ENCODE measurements at regions not wholly inside any gene's neighbourhood (a gene's known extent, or its start where the extent isn't known, plus 50 kb on each side); places are given as distances from the start of the nearest gene placed in this dataset.
"Not testable (repeated sequence)": the region's sequence is repeated elsewhere in the genome, so short reads cannot be mapped to it uniquely, and the experiment has no call there.

DNA sequence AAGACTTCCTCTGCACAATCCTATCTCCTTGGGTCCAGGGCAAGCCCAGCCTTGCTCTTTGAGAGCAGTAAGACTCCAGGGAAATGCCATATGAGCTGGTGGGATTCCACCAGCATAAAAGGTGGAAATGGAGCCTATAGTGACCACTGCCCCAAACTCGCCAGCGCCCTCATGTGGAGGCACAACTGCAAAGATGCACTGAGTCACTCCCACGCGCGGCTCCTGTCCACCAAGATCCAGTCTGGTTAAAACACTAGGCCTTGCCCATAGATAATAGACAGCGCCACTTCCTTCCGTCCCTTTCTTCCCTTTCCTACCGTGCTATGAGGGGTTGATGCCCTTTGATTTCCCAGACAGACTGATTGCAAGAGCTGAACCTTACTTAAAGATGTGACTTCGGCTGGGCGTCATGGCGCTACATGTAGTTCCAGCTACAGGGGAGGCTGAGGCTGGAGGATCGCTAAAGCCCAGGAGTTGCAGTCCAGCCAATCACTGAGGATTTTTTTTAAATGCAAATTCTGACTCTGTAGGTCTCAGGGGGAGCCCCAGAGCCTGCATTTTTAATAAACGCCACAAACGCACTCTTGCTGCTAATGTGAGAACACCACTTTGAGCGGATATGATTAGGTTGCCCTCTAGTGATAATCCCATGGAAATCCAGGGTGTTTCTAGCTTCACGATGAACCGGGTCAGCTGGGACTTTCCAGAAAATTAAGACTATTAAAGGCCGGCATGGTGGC, 136.5 kb downstream of the EPC1 start:
- no peaks in the 10 kb centered on the region for H3K4me1 ChIP-seq (ENCODE audit: control insufficient read depth, extremely low read depth, insufficient read depth, low read length)
- no peaks in the 10 kb centered on the region for H4K20me1 ChIP-seq (ENCODE audit: control insufficient read depth, extremely low read depth, insufficient read depth, low read length)
- no peak overlapping the region for H3K27ac ChIP-seq (ENCODE audit: control insufficient read depth, insufficient read depth, low read length)
- no peak for FAIRE-seq
- H3K9me1 ChIP-seq (ENCODE audit: control insufficient read depth, extremely low read depth, insufficient read depth, low read length): no peaks in the 10 kb centered on the region
- no peak overlapping the region for H3K4me3 ChIP-seq (ENCODE audit: control insufficient read depth in 2 of 3, extremely low read depth in 1 of 3, insufficient read depth in 2 of 3, low read depth in 1 of 3, low read length in 3 of 3)
- H3K4me2 ChIP-seq (ENCODE audit: control insufficient read depth, extremely low read depth, insufficient read depth, low read depth, low read length): no peak overlapping the region
- H3K9ac ChIP-seq (ENCODE audit: control insufficient read depth, extremely low read depth, insufficient read depth, low read length): no peak overlapping the region
- H3K36me3 ChIP-seq (ENCODE audit: control insufficient read depth in 2 of 2, extremely low read depth in 1 of 2, insufficient read depth in 2 of 2, low read length in 2 of 2): no peaks in the 10 kb centered on the region
- no peaks in the 10 kb centered on the region for H3K9me3 ChIP-seq (ENCODE audit: control insufficient read depth, low read depth, low read length)
- dilution Hi-C loops (cut with MboI; ENCODE audit: extremely low pct_ligation_motif_present, low sequenced_read_pairs): no loop called here
- TF ChIP-seq CTCF (optimal IDR thresholded peaks at IDR 0.05 in 1 of 3, IDR thresholded peaks at IDR 0.05 in 1 of 3, conservative IDR thresholded peaks at IDR 0.05 in 1 of 3; ENCODE audit: extremely low read depth in 1 of 3, insufficient read depth in 2 of 3, low read length in 3 of 3) (peak; percentile 32 to 51 (median 46)), EZH2 (IDR thresholded peaks at IDR 0.05; ENCODE audit: low read length) (no peak)
- H3K27me3 ChIP-seq (ENCODE audit: control insufficient read depth, extremely low read depth, insufficient read depth, low read length): no peaks in the 10 kb centered on the region
- no peak overlapping the region for H2AFZ ChIP-seq (ENCODE audit: control insufficient read depth, low read length)
- H3K79me2 ChIP-seq (ENCODE audit: control insufficient read depth, insufficient read depth, low read length): no peaks in the 10 kb centered on the region
- DNase-seq (ENCODE audit: low read depth, low spot score): no peak

DNA sequence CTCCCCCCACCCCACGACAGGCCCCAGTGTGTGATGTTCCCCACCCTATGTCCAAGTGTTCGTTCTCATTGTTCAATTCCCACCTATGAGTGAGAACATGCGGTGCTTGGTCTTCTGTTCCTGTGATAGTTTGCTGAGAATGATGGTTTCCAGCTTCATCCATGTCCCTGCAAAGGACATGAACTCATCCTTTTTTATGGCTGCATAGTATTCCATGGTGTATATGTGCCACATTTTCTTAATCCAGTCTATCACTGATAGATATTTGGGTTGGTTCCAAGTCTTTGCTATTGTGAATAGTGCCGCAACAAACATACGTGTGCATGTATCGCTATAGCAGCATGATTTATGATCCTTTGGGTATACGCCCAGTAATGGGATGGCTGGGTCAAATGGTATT, 139.0 kb downstream of the EPC1 start:
- H3K4me1 ChIP-seq (ENCODE audit: control insufficient read depth, extremely low read depth, insufficient read depth, low read length); DNase-seq (ENCODE audit: low read depth, low spot score); H3K27ac ChIP-seq (ENCODE audit: control insufficient read depth, insufficient read depth, low read length); H3K36me3 ChIP-seq (ENCODE audit: control insufficient read depth in 2 of 2, extremely low read depth in 1 of 2, insufficient read depth in 2 of 2, low read length in 2 of 2); H3K9me3 ChIP-seq (ENCODE audit: control insufficient read depth, low read depth, low read length); H4K20me1 ChIP-seq (ENCODE audit: control insufficient read depth, extremely low read depth, insufficient read depth, low read length); H2AFZ ChIP-seq (ENCODE audit: control insufficient read depth, low read length); H3K4me3 ChIP-seq (ENCODE audit: control insufficient read depth in 2 of 3, extremely low read depth in 1 of 3, insufficient read depth in 2 of 3, low read depth in 1 of 3, low read length in 3 of 3); H3K79me2 ChIP-seq (ENCODE audit: control insufficient read depth, insufficient read depth, low read length); FAIRE-seq; H3K27me3 ChIP-seq (ENCODE audit: control insufficient read depth, extremely low read depth, insufficient read depth, low read length); H3K4me2 ChIP-seq (ENCODE audit: control insufficient read depth, extremely low read depth, insufficient read depth, low read depth, low read length); H3K9me1 ChIP-seq (ENCODE audit: control insufficient read depth, extremely low read depth, insufficient read depth, low read length); dilution Hi-C loops (cut with MboI; ENCODE audit: extremely low pct_ligation_motif_present, low sequenced_read_pairs); H3K9ac ChIP-seq (ENCODE audit: control insufficient read depth, extremely low read depth, insufficient read depth, low read length): not testable (repeated sequence)

GRCh38 chr10:32207544-32207943, 139.4 kb downstream of the EPC1 start:
- Histone ChIP-seq H3K79me2 (ENCODE audit: control insufficient read depth, insufficient read depth, low read length) (no peaks in the 10 kb centered on the region), H3K27me3 (ENCODE audit: control insufficient read depth, extremely low read depth, insufficient read depth, low read length) (no peaks in the 10 kb centered on the region), H3K9me1 (ENCODE audit: control insufficient read depth, extremely low read depth, insufficient read depth, low read length) (no peaks in the 10 kb centered on the region), H2AFZ (ENCODE audit: control insufficient read depth, low read length) (no peak overlapping the region), H3K4me2 (ENCODE audit: control insufficient read depth, extremely low read depth, insufficient read depth, low read depth, low read length) (no peak overlapping the region), H3K9me3 (ENCODE audit: control insufficient read depth, low read depth, low read length) (no peaks in the 10 kb centered on the region), H3K9ac (ENCODE audit: control insufficient read depth, extremely low read depth, insufficient read depth, low read length) (no peak overlapping the region), H4K20me1 (ENCODE audit: control insufficient read depth, extremely low read depth, insufficient read depth, low read length) (no peaks in the 10 kb centered on the region), H3K36me3 (ENCODE audit: control insufficient read depth in 2 of 2, extremely low read depth in 1 of 2, insufficient read depth in 2 of 2, low read length in 2 of 2) (no peaks in the 10 kb centered on the region), H3K4me3 (ENCODE audit: control insufficient read depth in 2 of 3, extremely low read depth in 1 of 3, insufficient read depth in 2 of 3, low read depth in 1 of 3, low read length in 3 of 3) (no peak overlapping the region), H3K4me1 (ENCODE audit: control insufficient read depth, extremely low read depth, insufficient read depth, low read length) (no peaks in the 10 kb centered on the region), H3K27ac (ENCODE audit: control insufficient read depth, insufficient read depth, low read length) (no peak overlapping the region)
- FAIRE-seq (no peak), DNase-seq (ENCODE audit: low read depth, low spot score) (no peak)
- peak; percentile 59 to 74 (median 69) for TF ChIP-seq CTCF (optimal IDR thresholded peaks at IDR 0.05 in 1 of 3, IDR thresholded peaks at IDR 0.05 in 1 of 3, conservative IDR thresholded peaks at IDR 0.05 in 1 of 3; ENCODE audit: extremely low read depth in 1 of 3, insufficient read depth in 2 of 3, low read length in 3 of 3)
- TF ChIP-seq EZH2 (IDR thresholded peaks at IDR 0.05; ENCODE audit: low read length): no peak
- dilution Hi-C loops (cut with MboI; ENCODE audit: extremely low pct_ligation_motif_present, low sequenced_read_pairs): no loop called here
